HL-60 (cell line): ENCODE measurements at regions not wholly inside any gene's neighbourhood (a gene's known extent, or its start where the extent isn't known, plus 50 kb on each side); places are given as distances from the start of the nearest gene placed in this dataset.

Experiments
- GABPA ChIP-seq: IDR thresholded peaks from 2 replicates; pipeline ENCODE4 v1.6.1; 2012; ENCODE audit warnings: low read depth
- POLR2AphosphoS5 ChIP-seq: IDR thresholded peaks from 2 replicates; pipeline ENCODE4 v1.6.1; 2012; ENCODE audit warnings: low read depth
- TF ChIP-seq, protein P1 (sequence below): IDR thresholded peaks from one replicate; pipeline ENCODE4 v1.5.1; 2011; ENCODE audit warnings: low read length, control low read depth, inconsistent platforms; ENCODE audit not compliant: insufficient read depth
- TF ChIP-seq, protein P2 (sequence below): IDR thresholded peaks from 2 replicates; pipeline ENCODE4 v1.6.1; 2012; ENCODE audit warnings: low read depth; ENCODE audit not compliant: insufficient replicate concordance

DNA sequence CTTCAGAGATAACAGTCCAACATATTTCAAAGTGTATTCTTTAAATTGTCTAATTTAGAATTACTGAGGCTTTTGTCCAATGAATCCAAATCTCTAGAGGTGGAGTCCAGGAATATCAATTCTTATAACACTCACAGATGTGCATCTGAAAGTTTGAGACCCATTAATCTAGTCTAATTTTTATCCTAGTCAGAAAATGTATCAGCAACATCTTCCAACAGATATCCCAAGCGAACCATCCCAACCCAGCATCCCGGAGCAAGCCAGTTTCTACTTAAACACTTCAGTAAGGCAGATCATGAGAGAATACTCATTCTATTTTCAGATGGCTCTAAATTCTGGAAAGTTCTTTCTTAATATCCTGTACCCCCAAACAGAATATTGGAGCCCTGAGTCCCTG is 113.5 kb downstream of the BBS10 start:
- TF ChIP-seq, protein P1, sequence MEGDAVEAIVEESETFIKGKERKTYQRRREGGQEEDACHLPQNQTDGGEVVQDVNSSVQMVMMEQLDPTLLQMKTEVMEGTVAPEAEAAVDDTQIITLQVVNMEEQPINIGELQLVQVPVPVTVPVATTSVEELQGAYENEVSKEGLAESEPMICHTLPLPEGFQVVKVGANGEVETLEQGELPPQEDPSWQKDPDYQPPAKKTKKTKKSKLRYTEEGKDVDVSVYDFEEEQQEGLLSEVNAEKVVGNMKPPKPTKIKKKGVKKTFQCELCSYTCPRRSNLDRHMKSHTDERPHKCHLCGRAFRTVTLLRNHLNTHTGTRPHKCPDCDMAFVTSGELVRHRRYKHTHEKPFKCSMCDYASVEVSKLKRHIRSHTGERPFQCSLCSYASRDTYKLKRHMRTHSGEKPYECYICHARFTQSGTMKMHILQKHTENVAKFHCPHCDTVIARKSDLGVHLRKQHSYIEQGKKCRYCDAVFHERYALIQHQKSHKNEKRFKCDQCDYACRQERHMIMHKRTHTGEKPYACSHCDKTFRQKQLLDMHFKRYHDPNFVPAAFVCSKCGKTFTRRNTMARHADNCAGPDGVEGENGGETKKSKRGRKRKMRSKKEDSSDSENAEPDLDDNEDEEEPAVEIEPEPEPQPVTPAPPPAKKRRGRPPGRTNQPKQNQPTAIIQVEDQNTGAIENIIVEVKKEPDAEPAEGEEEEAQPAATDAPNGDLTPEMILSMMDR, result no peak
- TF ChIP-seq GABPA, result no peak
- no peak for TF ChIP-seq POLR2AphosphoS5
- TF ChIP-seq, protein P2, sequence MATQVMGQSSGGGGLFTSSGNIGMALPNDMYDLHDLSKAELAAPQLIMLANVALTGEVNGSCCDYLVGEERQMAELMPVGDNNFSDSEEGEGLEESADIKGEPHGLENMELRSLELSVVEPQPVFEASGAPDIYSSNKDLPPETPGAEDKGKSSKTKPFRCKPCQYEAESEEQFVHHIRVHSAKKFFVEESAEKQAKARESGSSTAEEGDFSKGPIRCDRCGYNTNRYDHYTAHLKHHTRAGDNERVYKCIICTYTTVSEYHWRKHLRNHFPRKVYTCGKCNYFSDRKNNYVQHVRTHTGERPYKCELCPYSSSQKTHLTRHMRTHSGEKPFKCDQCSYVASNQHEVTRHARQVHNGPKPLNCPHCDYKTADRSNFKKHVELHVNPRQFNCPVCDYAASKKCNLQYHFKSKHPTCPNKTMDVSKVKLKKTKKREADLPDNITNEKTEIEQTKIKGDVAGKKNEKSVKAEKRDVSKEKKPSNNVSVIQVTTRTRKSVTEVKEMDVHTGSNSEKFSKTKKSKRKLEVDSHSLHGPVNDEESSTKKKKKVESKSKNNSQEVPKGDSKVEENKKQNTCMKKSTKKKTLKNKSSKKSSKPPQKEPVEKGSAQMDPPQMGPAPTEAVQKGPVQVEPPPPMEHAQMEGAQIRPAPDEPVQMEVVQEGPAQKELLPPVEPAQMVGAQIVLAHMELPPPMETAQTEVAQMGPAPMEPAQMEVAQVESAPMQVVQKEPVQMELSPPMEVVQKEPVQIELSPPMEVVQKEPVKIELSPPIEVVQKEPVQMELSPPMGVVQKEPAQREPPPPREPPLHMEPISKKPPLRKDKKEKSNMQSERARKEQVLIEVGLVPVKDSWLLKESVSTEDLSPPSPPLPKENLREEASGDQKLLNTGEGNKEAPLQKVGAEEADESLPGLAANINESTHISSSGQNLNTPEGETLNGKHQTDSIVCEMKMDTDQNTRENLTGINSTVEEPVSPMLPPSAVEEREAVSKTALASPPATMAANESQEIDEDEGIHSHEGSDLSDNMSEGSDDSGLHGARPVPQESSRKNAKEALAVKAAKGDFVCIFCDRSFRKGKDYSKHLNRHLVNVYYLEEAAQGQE, result no peak
